SK-N-SH treated with all-trans-retinoic acid at 6 μM for 48 hours (cell line): ENCODE measurements at regions not wholly inside any gene's neighbourhood (a gene's known extent, or its start where the extent isn't known, plus 50 kb on each side); places are given as distances from the start of the nearest gene placed in this dataset.

ENCODE experiments used
- ATAC-seq: fragments of 200-7000 bp; cut with Tn5 transposase; 3 replicates; pipeline ENCODE4 v1.9.1; 2020; ENCODE audit warnings: mild to moderate bottlenecking, moderate library complexity
- ARNTL ChIP-seq: fragments of 450-650 bp; formaldehyde crosslinking; IDR thresholded peaks from 2 replicates; pipeline ENCODE4 v1.5.0; 2020; ENCODE audit warnings: low read depth, mild to moderate bottlenecking, moderate library complexity, borderline replicate concordance
- BACH2 ChIP-seq: fragments of 250-450 bp; sonication (Bioruptor Pico); IDR thresholded peaks from 2 replicates; pipeline ENCODE4 v1.9.0; 2021; ENCODE audit warnings: mild to moderate bottlenecking, borderline replicate concordance
- CSDC2 ChIP-seq: fragments of 250-450 bp; sonication (Bioruptor Pico); IDR thresholded peaks from 2 replicates; pipeline ENCODE4 v1.5.0; 2020; ENCODE audit warnings: mild to moderate bottlenecking, moderate library complexity
- ESRRG ChIP-seq: fragments of 250-450 bp; sonication (Bioruptor Pico); IDR thresholded peaks from 2 replicates; pipeline ENCODE4 v1.6.1; 2021; ENCODE audit warnings: mild to moderate bottlenecking
- ISL1 ChIP-seq: fragments of 250-450 bp; sonication (Bioruptor Pico); IDR thresholded peaks from 2 replicates; pipeline ENCODE4 v2.1.2; 2022; ENCODE audit warnings: mild to moderate bottlenecking, moderate library complexity
- OSR1 ChIP-seq: fragments of 250-450 bp; sonication (Bioruptor Pico); IDR thresholded peaks from 2 replicates; pipeline ENCODE4 v1.8.0; 2022; ENCODE audit warnings: moderate library complexity, mild to moderate bottlenecking, inconsistent platforms
- PPARA ChIP-seq: fragments of 250-450 bp; sonication (Bioruptor Pico); IDR thresholded peaks from 2 replicates; pipeline ENCODE4 v1.5.0; 2020; ENCODE audit warnings: mild to moderate bottlenecking, borderline replicate concordance
- SNAI2 ChIP-seq: fragments of 250-450 bp; sonication (Bioruptor Pico); IDR thresholded peaks from 2 replicates; pipeline ENCODE4 v1.5.0; 2020; ENCODE audit warnings: mild to moderate bottlenecking, moderate library complexity
- TCF4 ChIP-seq: fragments of 250-450 bp; sonication (Bioruptor Pico); IDR thresholded peaks from 2 replicates; pipeline ENCODE4 v1.8.0; 2021; ENCODE audit warnings: mild to moderate bottlenecking, moderate library complexity, borderline replicate concordance
- TOX ChIP-seq: fragments of 250-450 bp; sonication (Bioruptor Pico); IDR thresholded peaks from 2 replicates; pipeline ENCODE4 v1.8.0; 2021; ENCODE audit warnings: mild to moderate bottlenecking, moderate library complexity, borderline replicate concordance
- ZC3H10 ChIP-seq: fragments of 250-450 bp; sonication (Bioruptor Pico); IDR thresholded peaks from 2 replicates; pipeline ENCODE4 v1.5.1; 2021; ENCODE audit warnings: mild to moderate bottlenecking, moderate library complexity
- ZFP3 ChIP-seq: fragments of 250-450 bp; sonication (Bioruptor Pico); IDR thresholded peaks from 2 replicates; pipeline ENCODE4 v1.5.0; 2020; ENCODE audit warnings: mild to moderate bottlenecking, moderate library complexity
- ZFP30 ChIP-seq: fragments of 450-650 bp; formaldehyde crosslinking; IDR thresholded peaks from 2 replicates; pipeline ENCODE4 v1.5.0; 2022; ENCODE audit warnings: mild to moderate bottlenecking, moderate library complexity
- ZNF565 ChIP-seq: fragments of 450-650 bp; formaldehyde crosslinking; conservative IDR thresholded peaks from 2 replicates; pipeline ENCODE4 v1.5.0; 2020; ENCODE audit warnings: low read depth, mild to moderate bottlenecking, moderate library complexity
- ZNF70 ChIP-seq: fragments of 450-650 bp; formaldehyde crosslinking; IDR thresholded peaks from 2 replicates; pipeline ENCODE4 v1.5.0; 2020; ENCODE audit warnings: mild to moderate bottlenecking, moderate library complexity
- ZNF8 ChIP-seq: fragments of 450-650 bp; formaldehyde crosslinking; IDR thresholded peaks from 2 replicates; pipeline ENCODE4 v1.5.0; 2020; ENCODE audit warnings: mild to moderate bottlenecking, moderate library complexity
- TF ChIP-seq, protein P1 (sequence below): fragments of 250-450 bp; sonication (Bioruptor Pico); IDR thresholded peaks from 2 replicates; pipeline ENCODE4 v1.8.0; 2021; ENCODE audit warnings: low read depth, mild to moderate bottlenecking, moderate library complexity, borderline replicate concordance
- TF ChIP-seq, protein P2 (sequence below): fragments of 250-450 bp; sonication (Bioruptor Pico); IDR thresholded peaks from 2 replicates; pipeline ENCODE4 v1.8.0; 2020; ENCODE audit warnings: mild to moderate bottlenecking, moderate library complexity, borderline replicate concordance
- TF ChIP-seq, protein P3 (sequence below): fragments of 250-450 bp; sonication (Bioruptor Pico); IDR thresholded peaks from 2 replicates; pipeline ENCODE4 v1.5.1; 2020; ENCODE audit warnings: low read depth, mild to moderate bottlenecking, moderate library complexity
- TF ChIP-seq, protein P4 (sequence below): fragments of 250-450 bp; sonication (Bioruptor Pico); IDR thresholded peaks from 2 replicates; pipeline ENCODE4 v1.5.1; 2021; ENCODE audit warnings: mild to moderate bottlenecking, moderate library complexity
- TF ChIP-seq, protein P5 (sequence below): fragments of 250-450 bp; sonication (Bioruptor Pico); IDR thresholded peaks from 2 replicates; pipeline ENCODE4 v1.5.0; 2020; ENCODE audit warnings: mild to moderate bottlenecking, moderate library complexity

DNA sequence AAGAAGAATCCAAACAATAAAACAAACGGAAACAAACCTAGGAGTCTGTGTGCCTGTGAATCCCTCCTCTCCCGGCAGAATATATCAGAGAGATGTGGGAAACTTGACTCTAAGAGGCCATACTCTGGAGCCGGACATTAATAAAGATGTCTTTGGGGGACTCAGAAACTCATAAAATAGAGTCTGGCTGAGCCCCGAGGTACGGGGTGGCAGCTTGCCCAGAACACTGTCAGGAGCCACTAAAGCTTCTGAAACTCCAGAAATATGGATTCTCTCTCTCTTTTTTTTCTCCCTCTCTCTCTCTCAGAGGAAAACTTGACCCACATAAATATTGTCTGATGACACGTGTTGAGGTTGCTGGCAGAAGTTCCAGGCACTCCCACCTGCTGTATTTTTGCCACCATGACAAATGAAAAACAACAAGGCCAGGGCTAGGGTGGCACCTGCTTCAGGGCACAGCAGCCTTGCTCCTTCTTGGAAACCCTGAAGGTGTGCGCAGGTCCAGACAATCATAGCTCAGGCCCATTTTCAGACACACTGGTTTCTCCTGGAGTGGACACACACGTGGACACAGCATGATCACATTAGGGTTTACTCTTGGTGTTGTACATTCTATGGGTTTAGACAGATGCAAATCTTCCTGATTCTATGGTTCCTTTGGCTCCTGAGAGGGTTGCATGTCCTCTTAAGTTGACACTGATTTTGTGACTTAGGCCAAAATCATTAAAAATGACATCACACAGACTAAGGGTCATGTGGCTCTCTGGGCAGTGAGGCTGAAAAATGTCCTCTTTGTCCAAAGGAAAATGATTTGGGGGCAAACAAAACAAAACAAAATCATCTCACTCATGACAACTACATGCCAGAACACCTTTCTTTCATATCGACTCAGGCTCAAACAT is 282.6 kb upstream of the IRX3 start:
- no peak for ATAC-seq
- TF ChIP-seq TCF4 (CRISPR knock-in tag) (no peak), ARNTL (no peak), ZNF565 (CRISPR knock-in tag) (no peak), ZNF8 (CRISPR knock-in tag) (no peak), PPARA (no peak), OSR1 (CRISPR knock-in tag) (no peak), CSDC2 (CRISPR knock-in tag) (no peak), TOX (CRISPR knock-in tag) (no peak), SNAI2 (no peak), ZFP30 (no peak), ZFP3 (CRISPR knock-in tag) (no peak)
- TF ChIP-seq, protein P1, sequence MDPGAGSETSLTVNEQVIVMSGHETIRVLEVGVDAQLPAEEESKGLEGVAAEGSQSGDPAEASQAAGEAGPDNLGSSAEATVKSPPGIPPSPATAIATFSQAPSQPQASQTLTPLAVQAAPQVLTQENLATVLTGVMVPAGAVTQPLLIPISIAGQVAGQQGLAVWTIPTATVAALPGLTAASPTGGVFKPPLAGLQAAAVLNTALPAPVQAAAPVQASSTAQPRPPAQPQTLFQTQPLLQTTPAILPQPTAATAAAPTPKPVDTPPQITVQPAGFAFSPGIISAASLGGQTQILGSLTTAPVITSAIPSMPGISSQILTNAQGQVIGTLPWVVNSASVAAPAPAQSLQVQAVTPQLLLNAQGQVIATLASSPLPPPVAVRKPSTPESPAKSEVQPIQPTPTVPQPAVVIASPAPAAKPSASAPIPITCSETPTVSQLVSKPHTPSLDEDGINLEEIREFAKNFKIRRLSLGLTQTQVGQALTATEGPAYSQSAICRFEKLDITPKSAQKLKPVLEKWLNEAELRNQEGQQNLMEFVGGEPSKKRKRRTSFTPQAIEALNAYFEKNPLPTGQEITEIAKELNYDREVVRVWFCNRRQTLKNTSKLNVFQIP (CRISPR knock-in tag): no peak
- TF ChIP-seq, protein P2, sequence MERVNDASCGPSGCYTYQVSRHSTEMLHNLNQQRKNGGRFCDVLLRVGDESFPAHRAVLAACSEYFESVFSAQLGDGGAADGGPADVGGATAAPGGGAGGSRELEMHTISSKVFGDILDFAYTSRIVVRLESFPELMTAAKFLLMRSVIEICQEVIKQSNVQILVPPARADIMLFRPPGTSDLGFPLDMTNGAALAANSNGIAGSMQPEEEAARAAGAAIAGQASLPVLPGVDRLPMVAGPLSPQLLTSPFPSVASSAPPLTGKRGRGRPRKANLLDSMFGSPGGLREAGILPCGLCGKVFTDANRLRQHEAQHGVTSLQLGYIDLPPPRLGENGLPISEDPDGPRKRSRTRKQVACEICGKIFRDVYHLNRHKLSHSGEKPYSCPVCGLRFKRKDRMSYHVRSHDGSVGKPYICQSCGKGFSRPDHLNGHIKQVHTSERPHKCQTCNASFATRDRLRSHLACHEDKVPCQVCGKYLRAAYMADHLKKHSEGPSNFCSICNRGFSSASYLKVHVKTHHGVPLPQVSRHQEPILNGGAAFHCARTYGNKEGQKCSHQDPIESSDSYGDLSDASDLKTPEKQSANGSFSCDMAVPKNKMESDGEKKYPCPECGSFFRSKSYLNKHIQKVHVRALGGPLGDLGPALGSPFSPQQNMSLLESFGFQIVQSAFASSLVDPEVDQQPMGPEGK (CRISPR knock-in tag): no peak
- TF ChIP-seq, protein P3, sequence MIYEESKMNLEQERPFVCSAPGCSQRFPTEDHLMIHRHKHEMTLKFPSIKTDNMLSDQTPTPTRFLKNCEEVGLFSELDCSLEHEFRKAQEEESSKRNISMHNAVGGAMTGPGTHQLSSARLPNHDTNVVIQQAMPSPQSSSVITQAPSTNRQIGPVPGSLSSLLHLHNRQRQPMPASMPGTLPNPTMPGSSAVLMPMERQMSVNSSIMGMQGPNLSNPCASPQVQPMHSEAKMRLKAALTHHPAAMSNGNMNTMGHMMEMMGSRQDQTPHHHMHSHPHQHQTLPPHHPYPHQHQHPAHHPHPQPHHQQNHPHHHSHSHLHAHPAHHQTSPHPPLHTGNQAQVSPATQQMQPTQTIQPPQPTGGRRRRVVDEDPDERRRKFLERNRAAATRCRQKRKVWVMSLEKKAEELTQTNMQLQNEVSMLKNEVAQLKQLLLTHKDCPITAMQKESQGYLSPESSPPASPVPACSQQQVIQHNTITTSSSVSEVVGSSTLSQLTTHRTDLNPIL (CRISPR knock-in tag): no peak
- TF ChIP-seq, protein P4, sequence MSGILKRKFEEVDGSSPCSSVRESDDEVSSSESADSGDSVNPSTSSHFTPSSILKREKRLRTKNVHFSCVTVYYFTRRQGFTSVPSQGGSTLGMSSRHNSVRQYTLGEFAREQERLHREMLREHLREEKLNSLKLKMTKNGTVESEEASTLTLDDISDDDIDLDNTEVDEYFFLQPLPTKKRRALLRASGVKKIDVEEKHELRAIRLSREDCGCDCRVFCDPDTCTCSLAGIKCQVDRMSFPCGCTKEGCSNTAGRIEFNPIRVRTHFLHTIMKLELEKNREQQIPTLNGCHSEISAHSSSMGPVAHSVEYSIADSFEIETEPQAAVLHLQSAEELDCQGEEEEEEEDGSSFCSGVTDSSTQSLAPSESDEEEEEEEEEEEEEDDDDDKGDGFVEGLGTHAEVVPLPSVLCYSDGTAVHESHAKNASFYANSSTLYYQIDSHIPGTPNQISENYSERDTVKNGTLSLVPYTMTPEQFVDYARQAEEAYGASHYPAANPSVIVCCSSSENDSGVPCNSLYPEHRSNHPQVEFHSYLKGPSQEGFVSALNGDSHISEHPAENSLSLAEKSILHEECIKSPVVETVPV (CRISPR knock-in tag): no peak

DNA sequence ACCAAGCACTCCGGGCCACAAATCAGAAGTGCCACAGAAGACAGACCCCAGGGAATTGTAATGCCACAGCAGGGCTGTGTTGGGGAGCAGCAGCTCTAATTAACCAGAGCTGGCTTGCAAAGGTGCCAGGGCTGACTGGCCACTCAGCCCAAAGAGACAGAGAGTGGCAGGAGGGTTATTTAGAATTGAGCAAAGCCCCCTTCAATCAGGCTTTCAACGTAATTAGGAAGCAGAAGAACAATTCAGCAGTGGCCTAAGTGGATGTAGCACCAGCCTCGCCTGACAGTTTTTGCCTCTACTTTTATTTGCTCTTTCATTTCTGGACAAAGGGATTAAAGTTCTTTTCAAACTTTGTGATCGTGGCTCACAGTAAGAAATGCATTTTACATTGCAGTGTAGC is 278.3 kb upstream of the IRX3 start:
- no peak for ATAC-seq
- TF ChIP-seq BACH2 (CRISPR knock-in tag) (no peak), ZNF565 (CRISPR knock-in tag) (no peak), ISL1 (CRISPR knock-in tag) (no peak), ZC3H10 (CRISPR knock-in tag) (no peak), ESRRG (CRISPR knock-in tag) (no peak), ZFP3 (CRISPR knock-in tag) (no peak), ZNF70 (no peak), TOX (CRISPR knock-in tag) (no peak), ARNTL (no peak), OSR1 (CRISPR knock-in tag) (no peak), CSDC2 (CRISPR knock-in tag) (no peak), TCF4 (CRISPR knock-in tag) (no peak)
- TF ChIP-seq, protein P5, sequence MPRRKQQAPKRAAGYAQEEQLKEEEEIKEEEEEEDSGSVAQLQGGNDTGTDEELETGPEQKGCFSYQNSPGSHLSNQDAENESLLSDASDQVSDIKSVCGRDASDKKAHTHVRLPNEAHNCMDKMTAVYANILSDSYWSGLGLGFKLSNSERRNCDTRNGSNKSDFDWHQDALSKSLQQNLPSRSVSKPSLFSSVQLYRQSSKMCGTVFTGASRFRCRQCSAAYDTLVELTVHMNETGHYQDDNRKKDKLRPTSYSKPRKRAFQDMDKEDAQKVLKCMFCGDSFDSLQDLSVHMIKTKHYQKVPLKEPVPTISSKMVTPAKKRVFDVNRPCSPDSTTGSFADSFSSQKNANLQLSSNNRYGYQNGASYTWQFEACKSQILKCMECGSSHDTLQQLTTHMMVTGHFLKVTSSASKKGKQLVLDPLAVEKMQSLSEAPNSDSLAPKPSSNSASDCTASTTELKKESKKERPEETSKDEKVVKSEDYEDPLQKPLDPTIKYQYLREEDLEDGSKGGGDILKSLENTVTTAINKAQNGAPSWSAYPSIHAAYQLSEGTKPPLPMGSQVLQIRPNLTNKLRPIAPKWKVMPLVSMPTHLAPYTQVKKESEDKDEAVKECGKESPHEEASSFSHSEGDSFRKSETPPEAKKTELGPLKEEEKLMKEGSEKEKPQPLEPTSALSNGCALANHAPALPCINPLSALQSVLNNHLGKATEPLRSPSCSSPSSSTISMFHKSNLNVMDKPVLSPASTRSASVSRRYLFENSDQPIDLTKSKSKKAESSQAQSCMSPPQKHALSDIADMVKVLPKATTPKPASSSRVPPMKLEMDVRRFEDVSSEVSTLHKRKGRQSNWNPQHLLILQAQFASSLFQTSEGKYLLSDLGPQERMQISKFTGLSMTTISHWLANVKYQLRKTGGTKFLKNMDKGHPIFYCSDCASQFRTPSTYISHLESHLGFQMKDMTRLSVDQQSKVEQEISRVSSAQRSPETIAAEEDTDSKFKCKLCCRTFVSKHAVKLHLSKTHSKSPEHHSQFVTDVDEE (CRISPR knock-in tag): no peak
- TF ChIP-seq, protein P1 (CRISPR knock-in tag): no peak
- TF ChIP-seq, protein P2 (CRISPR knock-in tag): no peak
- TF ChIP-seq, protein P3 (CRISPR knock-in tag): no peak
- TF ChIP-seq, protein P4 (CRISPR knock-in tag): no peak
